GM18858 (cell line): ENCODE measurements at regions not wholly inside any gene's neighbourhood (a gene's known extent, or its start where the extent isn't known, plus 50 kb on each side); places are given as distances from the start of the nearest gene placed in this dataset.

ENCODE experiments used
- ATAC-seq: cut with Tn5 transposase; IDR thresholded peaks from one replicate; pipeline ENCODE4 v1.9.1; 2021; ENCODE audit not compliant: unreplicated experiment

DNA sequence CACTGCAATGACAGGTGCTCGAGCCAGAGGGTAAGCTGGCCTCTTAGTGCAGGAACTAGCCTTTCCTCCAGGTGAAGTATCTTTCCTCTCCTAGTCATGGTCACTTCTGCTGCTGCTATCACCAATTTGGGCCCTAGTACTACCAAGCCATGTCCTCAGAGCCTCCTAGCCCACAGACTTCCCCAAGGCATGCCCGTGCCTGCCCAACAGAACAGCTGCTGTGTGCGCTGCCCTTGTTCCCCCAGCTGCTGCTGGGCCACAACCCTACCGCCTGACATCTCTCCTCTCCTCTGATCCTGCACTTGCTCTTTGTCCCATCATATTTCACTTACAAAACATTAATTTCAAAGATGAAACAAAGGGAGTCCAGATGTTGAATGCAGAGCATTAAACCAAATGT is 168.5 kb upstream of the FREM2 start:
- ATAC-seq, result no peak

DNA sequence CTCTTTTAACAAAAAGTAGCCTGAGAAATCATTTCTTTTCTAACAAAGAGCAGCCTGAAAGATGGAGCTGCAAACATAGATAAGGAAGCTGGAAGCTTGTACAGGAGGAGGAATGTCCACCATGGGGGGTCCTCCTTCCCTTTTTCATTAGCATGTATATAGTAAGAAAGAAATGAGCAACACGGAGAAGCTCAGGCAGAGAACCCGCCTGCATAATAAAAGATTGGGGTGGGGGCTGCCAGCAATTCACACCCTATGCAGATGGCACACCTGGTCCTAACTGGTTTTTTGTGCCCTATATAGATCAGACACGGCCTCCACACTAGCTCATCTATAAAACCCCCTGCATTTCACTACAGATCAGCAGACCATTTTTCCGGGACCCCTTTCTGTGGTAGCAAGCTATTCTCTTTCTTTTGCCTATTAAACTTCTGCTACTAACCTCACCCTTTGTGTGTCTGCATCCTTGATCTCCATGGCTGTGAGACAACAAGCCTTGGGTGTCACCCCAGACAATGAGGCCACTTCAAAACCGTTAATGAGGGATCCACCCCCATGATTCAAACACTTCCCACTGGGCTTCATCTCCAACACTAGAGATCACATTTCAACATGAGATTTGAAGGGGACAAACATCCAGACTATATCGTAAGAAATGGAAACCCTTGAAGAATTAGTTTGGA is 167.5 kb upstream of the FREM2 start:
- no peak for ATAC-seq

DNA sequence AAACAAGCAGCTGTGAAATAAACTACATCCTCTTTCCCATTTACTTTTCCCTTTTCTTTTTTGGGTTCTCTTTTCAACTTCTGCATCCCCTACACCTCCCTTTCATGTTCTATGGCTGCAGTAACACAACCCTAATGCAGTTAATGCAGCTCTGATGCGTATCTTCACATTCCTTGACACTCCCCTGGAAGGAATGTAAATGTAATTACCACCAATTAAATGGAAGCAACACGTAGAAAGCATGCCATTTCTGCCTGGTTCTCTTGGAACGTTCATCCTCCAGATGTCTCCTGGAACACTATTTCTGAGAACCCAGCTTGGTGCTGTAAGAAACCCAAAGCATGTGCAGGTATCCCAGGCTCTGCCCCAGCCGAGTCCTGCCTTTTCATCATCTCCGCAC is 166.8 kb upstream of the FREM2 start:
- ATAC-seq, result no peak

DNA sequence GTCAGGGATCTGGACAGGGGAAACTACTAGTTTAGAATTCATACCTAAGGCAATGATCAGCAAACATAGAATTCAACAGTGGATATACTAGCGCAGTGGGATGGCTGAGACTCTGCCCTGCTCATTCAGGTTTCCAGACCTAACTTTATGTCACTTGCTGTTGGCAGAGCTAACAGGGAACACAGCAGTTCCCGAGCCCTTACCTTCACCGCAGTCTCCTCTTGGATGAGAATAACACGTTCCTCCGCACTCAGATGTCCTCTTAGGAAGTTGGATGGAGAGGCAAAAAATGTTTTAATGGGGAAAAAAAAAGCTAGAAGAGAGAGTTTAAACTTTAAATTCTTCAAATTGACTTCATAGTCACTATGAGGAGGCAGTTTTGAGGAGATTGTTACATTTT is 159.7 kb upstream of the FREM2 start:
- ATAC-seq, result no peak

DNA sequence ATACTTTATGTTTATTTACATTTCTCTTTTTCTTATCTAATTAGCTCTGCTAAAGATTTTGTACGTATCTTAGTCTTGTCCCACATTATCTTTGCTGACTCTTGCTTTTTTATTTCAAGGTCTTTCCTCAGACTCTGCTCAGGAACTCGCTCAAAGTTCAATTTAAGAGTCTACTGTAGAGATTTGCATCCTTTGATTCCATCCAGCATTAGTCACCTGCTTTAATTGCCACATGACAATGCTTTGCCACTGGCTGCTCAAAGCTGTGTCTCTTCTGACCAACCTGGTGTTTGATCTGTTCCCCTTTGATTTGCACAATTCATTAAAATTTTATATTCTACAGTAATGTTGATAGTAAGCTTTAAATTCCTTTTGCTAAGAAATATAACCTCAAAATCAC is 157.9 kb upstream of the FREM2 start:
- no peak for ATAC-seq

DNA sequence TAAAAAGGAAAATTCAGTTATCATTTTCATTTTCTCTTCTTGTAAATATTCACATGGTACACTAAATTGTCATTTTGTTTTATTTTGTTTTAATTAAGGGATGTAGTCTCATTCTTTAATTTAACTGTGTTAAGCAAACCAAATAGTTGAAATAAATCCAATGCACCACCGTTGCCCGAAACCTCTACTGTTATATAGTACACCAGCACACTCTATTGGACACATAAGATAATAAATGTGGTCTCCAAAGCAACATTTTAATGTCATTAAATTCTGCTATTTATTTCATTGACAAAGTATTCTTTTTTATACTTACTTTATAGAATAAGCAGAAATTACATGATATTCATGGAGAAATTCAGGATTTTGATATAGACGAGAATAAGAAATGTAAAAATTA is 156.4 kb upstream of the FREM2 start:
- ATAC-seq, result peak; percentile 57

DNA sequence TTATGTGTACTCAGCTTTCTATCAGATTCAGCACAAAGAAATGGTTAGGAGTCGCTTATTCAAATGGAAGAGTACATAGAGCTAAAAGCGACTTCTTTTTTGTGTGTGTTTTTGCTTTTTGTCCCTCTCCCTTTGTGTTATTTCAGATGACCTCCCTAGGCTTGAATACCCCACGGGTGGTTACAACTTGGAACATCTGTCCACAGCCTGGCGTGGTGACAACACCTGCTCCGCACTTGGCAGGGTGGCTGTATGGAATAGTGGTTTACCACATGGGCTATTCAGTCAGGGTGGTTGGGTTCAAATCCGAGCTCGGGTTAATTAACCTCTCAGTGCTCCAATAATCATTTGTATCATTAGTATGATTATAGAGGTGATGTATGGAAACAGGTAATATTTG is 151.6 kb upstream of the FREM2 start:
- ATAC-seq, result no peak

DNA sequence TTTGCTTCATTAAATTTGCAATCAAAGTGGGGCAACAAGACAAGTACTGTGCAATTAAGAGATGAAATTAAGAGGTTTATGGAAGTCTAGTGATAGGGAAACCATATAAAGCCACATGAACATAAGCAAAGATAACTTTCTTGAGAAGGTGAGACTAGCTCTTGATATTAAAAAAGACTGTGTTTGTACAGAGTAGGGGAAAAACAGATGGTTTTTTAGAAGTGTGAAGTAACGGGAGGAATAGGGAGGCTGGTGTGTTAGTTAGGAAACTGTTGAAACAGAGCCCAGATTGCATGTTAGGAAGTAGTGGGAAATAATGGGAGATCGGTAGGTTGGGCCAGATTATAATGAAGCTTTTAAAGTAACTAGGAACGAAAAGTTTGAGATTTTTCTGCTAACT is 149.8 kb upstream of the FREM2 start:
- no peak for ATAC-seq

DNA sequence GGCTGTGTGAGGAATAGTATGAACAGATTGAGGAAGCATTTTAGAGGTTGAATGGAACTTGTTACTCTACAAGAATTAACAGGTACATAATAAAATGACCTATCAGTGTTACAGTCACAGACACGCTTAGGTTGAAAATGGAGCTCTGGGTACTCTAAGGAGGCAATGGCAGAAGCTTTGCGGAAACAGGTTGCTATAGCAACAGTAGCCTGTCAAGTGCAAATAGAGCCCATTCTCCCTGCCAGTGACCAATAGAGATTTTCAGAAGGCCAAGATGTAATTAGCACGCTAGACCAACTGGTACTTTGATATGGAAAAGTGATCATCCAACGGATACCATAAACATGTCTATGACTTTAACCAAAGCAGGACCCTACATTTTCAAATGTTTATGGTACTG is 148.5 kb upstream of the FREM2 start:
- no peak for ATAC-seq

DNA sequence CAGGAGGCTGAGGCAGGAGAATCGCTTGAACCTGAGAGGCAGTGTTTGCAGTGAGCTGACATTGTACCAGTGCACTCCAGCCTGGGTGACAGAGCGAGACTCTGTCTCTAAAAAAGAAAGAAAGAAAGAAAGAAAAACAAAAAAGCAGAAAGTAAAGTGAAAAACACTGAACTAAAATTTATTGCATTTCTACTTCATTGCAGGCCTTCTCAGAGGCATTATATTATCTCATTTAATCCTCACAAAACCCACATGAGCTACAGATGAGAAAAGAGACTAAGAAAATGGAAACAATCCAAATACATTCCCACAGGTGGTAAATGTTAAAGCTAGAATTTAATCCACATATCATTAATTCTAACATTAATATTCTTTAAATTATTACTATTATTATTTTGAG is 147.2 kb upstream of the FREM2 start:
- no peak for ATAC-seq

DNA sequence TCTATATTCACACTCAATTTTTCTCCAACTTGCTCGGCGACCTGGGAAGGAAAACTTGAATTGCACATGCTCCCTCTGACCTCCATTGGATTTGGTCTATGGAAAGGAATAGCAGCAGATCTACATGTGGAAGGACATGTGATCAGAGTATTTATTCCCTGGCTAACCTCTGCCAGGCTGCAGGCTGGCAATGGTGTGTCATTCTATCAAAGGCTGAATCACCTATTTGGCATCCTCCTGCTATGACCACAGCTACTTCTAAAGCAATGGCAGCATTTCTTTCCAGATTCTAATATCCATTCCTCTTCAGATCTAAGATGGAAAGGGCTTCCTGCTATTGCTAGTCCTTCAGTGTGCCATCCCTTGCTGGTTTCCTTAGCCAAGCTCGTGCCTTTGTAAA is 144.3 kb upstream of the FREM2 start:
- no peak for ATAC-seq

DNA sequence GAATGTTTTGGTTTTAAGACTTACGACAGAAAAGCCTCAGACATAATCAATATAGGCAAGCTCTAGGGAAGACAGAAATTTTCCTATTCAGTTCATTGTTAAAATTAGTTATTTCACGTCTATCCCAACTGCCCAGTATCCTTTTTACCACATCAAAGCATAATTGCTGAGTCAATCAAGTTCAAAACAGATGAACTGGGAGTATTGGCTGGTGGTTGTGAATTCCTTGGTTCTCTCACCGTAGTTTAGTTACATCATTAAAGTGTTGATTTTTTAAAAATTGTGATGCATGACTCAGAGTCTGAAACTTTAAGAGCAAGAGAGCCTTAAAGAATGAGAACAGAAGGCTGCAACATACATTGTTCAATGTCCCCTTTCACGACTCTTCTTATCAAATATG is 143.3 kb upstream of the FREM2 start:
- ATAC-seq, result no peak

DNA sequence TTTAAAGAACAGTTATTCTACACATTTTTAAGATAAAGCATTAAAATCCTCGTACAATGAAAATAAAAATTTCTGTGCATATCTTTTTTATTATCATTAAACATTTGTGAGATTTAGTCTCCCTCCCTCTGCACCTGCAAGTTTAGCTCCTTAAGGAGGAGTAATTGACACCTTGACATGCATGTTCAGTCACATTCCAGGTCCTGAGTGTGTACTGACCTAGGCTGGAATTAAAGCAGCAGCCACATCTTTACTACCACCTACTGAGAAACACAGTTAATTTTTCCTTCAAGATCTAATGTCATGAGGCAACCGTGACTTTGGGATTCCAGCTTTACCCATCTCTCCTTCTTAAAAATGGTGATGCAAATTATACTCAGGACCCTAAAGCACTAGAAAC is 123.1 kb upstream of the FREM2 start:
- ATAC-seq, result no peak

DNA sequence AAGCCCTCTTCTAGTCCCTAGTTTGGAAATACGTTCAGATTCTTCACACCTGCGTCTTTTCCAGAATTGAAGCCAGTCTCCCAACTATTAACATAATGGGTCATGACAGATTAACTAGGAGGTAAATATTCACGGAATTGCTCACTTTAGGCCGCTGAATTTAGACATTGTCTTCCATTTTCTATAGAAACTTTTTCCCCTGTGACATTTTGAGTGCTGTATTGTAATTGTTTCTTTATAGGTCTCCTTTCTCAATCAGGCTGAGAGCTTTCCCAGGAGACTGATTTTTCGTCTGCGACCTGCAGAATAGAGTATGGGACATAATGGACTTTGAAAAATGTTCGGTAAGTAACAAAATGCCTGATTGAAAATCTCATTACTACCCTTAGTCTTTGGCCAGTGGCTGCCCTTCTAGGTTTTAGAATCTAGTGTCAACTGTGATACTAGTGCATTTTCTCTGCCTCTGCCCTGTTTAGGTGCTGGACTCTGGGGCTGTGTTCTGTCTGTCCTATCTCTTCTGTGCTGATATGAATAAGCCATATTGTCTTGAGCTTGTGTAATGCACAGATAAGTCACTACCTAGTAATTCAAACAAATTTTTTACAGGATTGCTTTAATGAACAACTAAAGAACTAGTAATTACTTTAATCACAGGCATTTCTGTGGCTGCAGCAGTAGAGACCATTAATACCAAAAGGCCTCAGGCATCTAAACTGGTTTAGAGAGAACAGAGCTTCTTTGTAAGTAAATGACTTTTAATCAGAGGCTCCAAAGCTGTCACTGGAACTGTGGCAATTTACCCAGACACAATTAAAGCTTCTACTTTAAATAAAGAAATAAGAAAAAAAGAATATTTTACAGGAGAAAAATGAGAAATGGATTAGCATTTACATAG is 122.4 kb upstream of the FREM2 start:
- ATAC-seq, result no peak

DNA sequence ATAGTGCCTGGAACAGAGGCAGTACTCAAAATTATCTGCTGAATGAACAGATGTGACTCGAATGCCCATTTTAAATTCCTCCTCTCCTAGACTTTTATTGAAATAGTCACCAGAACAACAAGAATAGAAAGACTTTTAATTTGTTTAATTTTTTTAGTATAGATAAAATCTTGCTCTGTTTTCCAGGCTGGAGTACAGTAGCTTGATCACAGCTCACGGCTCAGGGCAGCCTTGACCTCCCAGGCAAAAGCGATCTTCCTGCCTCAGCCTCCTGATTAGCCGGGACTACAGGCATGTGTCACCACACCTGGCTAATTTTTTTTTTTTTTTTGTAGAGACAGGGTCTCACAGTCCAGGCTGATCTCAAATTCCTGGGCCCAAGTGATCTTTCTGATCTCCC is 120.9 kb upstream of the FREM2 start:
- ATAC-seq, result no peak

DNA sequence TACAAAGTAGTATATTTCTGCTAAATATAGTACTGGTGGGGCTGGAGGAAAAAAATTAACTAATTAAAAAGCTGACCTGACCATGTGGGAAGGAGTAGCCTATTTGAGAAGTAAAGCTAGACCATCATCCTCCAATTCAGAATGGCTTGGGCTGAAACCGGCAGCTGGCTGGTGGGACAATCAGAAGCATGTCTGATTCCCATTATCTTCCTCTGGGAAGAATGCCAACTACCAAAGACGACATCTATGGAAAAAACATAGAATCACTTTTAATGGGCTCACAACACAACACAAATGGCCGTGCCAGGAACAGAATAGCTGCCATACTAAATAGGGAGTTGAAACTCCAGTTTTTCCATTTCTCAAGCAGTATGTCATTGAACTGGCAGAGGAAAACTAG is 120.4 kb upstream of the FREM2 start:
- ATAC-seq, result no peak

DNA sequence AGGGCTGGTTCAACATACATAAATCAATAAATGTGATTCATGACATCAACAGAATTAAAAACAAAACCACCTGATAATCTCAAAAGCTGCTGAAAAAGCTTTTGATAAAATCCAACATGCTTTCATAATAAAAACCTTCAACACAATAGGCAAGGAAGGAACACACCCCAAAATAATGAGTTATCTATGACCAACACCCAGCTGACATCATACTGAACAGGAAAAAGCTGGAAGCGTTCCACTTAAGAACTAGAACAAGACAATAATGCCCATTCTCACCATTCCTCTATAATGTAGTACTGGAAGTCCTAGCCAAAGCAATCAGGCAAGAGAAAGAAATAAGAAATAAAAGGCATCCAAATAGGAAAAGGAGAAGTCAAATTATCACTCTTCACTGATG is 116.2 kb upstream of the FREM2 start:
- no peak for ATAC-seq

DNA sequence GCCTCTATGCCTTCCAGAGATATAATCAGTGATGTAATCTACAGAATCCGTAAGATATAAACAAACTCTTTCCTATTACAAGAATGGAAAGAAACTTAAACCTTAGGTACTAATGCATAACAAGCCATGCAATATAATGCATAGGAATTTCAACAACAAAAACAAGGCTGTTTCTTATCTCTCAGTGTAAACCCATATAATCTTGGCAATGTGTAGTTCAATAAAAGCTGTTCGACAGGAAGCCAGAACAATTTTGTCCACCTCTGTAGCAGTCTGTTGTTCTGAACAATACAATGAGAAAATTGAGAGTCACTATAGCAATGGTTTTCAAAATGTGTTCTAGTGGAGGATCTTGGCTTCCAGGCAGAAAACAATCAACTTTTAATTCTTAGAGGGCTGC is 111.5 kb upstream of the FREM2 start:
- ATAC-seq, result no peak

DNA sequence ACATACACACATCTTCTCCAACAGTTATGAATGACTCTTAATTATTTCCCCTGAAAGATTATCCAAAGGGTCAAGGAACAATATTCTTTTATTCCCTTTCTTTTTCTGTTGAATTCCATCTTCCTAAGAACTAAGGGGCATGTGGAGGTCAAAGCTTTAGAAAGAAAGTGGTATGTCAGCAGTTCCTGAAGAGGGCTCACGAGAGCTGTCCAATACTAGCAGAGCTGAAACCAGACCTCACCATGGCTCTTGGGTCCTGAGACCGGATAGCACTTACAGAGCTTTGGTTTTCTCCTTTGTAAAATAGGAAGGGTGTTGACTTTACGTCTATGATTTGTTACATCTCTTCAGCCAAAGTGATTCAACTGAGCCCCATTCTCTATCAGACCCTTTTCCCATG is 109.8 kb upstream of the FREM2 start:
- no peak for ATAC-seq

DNA sequence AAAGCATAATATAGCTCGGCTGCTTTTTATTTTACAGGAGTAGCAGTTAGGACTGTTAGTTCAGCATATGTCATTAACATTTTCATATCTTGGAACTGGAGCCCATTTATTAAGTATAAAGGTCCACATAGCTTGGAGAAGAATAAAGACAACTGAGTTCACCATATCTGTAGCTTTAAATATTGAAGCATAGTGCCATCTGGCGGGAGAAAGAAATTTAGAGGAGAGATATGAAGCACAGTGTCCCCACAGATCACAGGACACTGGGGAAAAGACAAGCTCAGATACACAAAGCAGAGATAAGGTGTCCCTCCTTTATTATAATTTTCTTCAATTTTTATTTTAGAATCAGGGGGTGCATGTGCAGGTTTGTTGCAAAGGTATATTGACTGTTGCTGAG is 104.7 kb upstream of the FREM2 start:
- ATAC-seq, result peak; percentile 77

DNA sequence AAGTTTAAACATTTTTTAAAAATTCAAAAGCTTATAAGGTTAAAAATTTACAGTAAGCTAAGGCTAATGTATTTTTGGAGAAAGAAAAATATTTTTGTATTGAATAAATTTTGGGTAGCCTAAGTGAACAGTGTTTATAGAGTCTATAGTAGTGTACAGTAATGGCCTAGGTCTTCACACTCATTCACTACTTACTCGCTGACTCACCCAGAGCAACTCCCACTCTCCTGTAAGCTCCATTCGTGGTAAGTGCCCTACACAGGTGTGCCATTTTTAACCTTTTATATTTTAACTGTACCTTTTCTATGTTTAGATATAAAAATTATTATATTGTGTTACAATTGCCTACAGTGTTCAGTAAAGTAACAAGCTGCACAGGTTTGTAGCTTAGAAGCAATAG is 96.6 kb upstream of the FREM2 start:
- ATAC-seq, result no peak

DNA sequence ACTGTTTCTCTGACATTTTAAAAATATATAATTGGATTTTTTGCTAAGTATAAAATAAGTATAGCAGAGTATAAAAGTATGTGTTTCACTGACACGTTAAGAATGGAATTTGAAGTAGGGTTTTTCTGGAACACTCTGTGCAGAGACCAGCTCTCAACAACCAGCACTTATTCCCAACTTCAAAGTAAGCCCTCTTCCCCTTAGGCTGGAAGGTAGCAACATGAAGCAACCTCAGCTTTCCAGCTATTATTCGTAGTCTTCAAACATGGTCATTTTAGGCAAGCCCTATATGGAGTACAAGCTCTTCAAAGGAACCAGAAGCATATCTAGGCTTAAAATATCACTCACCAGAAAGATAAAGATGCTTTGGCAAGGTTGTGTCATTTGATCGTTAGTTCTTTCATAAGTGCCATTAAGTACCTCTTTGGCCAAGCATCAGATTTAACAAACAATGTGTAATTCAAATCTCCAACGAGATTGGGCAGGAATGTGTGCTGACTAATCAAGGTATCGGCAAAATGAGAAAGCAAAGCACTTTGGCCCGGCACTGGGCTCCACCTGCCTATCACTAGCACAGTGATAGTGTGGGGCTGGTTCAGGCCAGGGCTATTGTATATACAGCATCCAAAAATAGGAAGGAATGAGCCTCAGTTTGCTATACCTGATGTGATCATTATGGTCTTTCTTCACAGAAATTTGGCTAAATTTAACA is 95.9 kb upstream of the FREM2 start:
- no peak for ATAC-seq
